IPS DF 6.9 (cell line): ENCODE measurements at regions not wholly inside any gene's neighbourhood (a gene's known extent, or its start where the extent isn't known, plus 50 kb on each side); places are given as distances from the start of the nearest gene placed in this dataset.

Experiments used
- DNase-seq: peaks from one replicate; pipeline ENCODE4 v3.0.0-alpha.2; 2013; ENCODE audit warnings: low read depth, low spot score
- H3K27ac ChIP-seq: one replicate; pipeline ENCODE4 v1.5.1; 2013; ENCODE audit warnings: low read length, control low read depth
- H3K27me3 ChIP-seq: 2 replicates; pipeline ENCODE4 v1.6.1; 2013; ENCODE audit warnings: mild to moderate bottlenecking, low read length; ENCODE audit not compliant: control insufficient read depth, insufficient read depth
- H3K36me3 ChIP-seq: 2 replicates; pipeline ENCODE4 v1.6.1; 2013; ENCODE audit warnings: low read length; ENCODE audit not compliant: control insufficient read depth, insufficient read depth
- H3K4me1 ChIP-seq: 2 replicates; pipeline ENCODE4 v1.6.1; 2013; ENCODE audit warnings: low read length; ENCODE audit not compliant: control insufficient read depth, insufficient read depth
- H3K4me3 ChIP-seq: 2 replicates; pipeline ENCODE4 v1.5.1; 2013; ENCODE audit warnings: mild to moderate bottlenecking, low read length
- H3K9me3 ChIP-seq: 2 replicates; pipeline ENCODE4 v1.6.1; 2013; ENCODE audit warnings: low read length, inconsistent platforms; ENCODE audit not compliant: control insufficient read depth, insufficient read depth
- WGBS: extraction: QIAGEN DNeasy Blood & Tissue Kit; methylation state at CpG from one replicate; pipeline ENCODE4 v1.1.7; 2013; ENCODE audit warnings: mixed read lengths, missing lambda C conversion rate; ENCODE audit not compliant: insufficient read length, insufficient coverage; 5-methylcytosine and 5-hydroxymethylcytosine counted together

- Histone ChIP-seq H3K4me3 (no peak overlapping the region), H3K4me1 (no peaks in the 10 kb centered on the region), H3K27ac (no peak overlapping the region), H3K36me3 (no peaks in the 10 kb centered on the region), H3K27me3 (no peaks in the 10 kb centered on the region), H3K9me3 (no peaks in the 10 kb centered on the region)
- no CpG with 5 or more reads among the region's 1 CpG for WGBS
- no peak for DNase-seq
These were observed 338.0 kb downstream of the NYAP2 start for GRCh38 chr2:225737556-225737955.

- WGBS: no CpG with 5 or more reads among the region's 3 CpGs
- Histone ChIP-seq H3K4me1 (no peaks in the 10 kb centered on the region), H3K27me3 (no peaks in the 10 kb centered on the region; the same call in 1 of the 2 replicates), H3K36me3 (no peaks in the 10 kb centered on the region), H3K27ac (no peak overlapping the region), H3K9me3 (no peaks in the 10 kb centered on the region), H3K4me3 (no peak overlapping the region)
- no peak for DNase-seq
These were observed 336.3 kb downstream of the NYAP2 start for GRCh38 chr2:225735844-225736243.

- no peaks in the 10 kb centered on the region for H3K4me1 ChIP-seq
- no peaks in the 10 kb centered on the region for H3K36me3 ChIP-seq
- WGBS: no CpG with 5 or more reads among the region's 3 CpGs
- DNase-seq: no peak
- no peaks in the 10 kb centered on the region for H3K9me3 ChIP-seq
- H3K4me3 ChIP-seq: no peak overlapping the region
- no peaks in the 10 kb centered on the region for H3K27me3 ChIP-seq
- H3K27ac ChIP-seq: no peak overlapping the region
These were observed 326.2 kb downstream of the NYAP2 start for GRCh38 chr2:225725726-225726125.
